ENCODE measurements at regions not wholly inside any gene's neighbourhood (a gene's known extent, or its start where the extent isn't known, plus 50 kb on each side); places are given as distances from the start of the nearest gene placed in this dataset.

DNA sequence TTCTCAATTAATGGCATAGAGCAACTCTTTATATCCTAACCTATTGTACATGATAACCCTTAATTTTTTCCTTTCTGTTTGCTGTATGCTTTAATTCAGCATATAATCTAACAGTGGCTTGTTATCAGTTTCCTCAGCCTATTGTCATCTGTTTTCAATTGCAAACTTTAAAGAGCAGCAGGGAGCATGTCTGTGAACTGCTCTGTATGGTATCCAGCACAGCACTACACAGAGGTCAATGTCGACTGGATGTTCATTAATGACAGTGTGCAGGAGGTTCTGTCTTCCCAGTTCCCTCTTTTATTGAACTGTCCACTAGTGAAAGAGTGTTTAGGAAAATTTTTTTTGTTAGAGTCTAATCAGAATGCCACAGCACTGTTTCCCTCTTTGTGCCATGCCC lies 609.1 kb downstream of the SOX5 start:
- no peak for DNase-seq
- no peak overlapping the region for H3K4me3 ChIP-seq (ENCODE audit: low read depth, low read length)
- H3K27ac ChIP-seq, result no peak overlapping the region
- TF ChIP-seq, protein P1, sequence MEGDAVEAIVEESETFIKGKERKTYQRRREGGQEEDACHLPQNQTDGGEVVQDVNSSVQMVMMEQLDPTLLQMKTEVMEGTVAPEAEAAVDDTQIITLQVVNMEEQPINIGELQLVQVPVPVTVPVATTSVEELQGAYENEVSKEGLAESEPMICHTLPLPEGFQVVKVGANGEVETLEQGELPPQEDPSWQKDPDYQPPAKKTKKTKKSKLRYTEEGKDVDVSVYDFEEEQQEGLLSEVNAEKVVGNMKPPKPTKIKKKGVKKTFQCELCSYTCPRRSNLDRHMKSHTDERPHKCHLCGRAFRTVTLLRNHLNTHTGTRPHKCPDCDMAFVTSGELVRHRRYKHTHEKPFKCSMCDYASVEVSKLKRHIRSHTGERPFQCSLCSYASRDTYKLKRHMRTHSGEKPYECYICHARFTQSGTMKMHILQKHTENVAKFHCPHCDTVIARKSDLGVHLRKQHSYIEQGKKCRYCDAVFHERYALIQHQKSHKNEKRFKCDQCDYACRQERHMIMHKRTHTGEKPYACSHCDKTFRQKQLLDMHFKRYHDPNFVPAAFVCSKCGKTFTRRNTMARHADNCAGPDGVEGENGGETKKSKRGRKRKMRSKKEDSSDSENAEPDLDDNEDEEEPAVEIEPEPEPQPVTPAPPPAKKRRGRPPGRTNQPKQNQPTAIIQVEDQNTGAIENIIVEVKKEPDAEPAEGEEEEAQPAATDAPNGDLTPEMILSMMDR (IDR thresholded peaks at IDR 0.05; ENCODE audit: low read depth, low read length), result no peak
- no peaks in the 10 kb centered on the region for H3K36me3 ChIP-seq
- H3K9me3 ChIP-seq (ENCODE audit: severe bottlenecking), result no peaks in the 10 kb centered on the region
- H3K27me3 ChIP-seq (ENCODE audit: insufficient read depth, low read depth, severe bottlenecking), result no peaks in the 10 kb centered on the region

DNA sequence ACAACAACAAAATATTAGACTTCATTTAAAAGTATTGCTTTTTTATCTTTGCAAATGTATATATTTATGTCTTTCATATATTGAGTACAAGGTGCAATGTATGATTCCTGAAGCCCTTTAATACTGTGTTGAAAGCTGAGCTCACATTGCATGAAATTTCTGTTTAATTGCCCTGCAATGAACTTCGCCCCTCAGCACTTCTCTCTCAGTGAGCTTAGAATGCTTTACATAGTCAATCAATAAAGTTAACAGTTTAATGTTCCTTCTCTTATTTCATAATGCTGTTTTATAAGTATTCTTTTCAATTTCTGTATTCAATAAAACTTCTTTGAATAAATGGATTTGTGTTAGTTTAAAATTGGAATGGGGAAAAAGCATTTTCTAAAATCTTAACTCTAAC lies 607.1 kb downstream of the SOX5 start:
- TF ChIP-seq, protein P1 (IDR thresholded peaks at IDR 0.05; ENCODE audit: low read depth, low read length), result no peak
- Histone ChIP-seq H3K27me3 (ENCODE audit: insufficient read depth, low read depth, severe bottlenecking) (no peaks in the 10 kb centered on the region), H3K9me3 (ENCODE audit: severe bottlenecking) (no peaks in the 10 kb centered on the region), H3K36me3 (no peaks in the 10 kb centered on the region), H3K4me3 (ENCODE audit: low read depth, low read length) (no peak overlapping the region), H3K27ac (no peak overlapping the region)
- no peak for DNase-seq

DNA sequence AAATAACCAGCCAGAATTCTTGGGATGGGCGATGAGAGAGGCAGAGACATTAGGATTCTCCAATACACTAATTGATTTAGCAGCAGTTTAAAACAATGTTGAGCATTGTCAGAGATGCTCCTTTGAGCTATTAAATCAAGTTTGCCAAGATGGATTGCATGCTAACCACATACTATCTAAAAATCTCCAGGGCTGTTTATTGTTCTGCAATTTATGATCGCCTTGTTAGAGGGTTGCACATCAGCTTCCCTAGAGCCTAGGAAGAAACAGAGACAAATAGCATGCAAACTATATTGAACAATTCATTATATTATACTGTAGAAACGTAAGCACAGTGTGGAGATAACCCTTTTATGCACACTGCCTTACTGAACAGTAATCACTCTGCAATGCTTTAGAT lies 599.9 kb downstream of the SOX5 start:
- H3K9me3 ChIP-seq (ENCODE audit: severe bottlenecking), result no peaks in the 10 kb centered on the region
- H3K27me3 ChIP-seq (ENCODE audit: insufficient read depth, low read depth, severe bottlenecking), result no peaks in the 10 kb centered on the region
- no peak overlapping the region for H3K27ac ChIP-seq
- TF ChIP-seq, protein P1 (IDR thresholded peaks at IDR 0.05; ENCODE audit: low read depth, low read length), result no peak
- no peak for DNase-seq
- H3K36me3 ChIP-seq, result no peaks in the 10 kb centered on the region
- no peak overlapping the region for H3K4me3 ChIP-seq (ENCODE audit: low read depth, low read length)

DNA sequence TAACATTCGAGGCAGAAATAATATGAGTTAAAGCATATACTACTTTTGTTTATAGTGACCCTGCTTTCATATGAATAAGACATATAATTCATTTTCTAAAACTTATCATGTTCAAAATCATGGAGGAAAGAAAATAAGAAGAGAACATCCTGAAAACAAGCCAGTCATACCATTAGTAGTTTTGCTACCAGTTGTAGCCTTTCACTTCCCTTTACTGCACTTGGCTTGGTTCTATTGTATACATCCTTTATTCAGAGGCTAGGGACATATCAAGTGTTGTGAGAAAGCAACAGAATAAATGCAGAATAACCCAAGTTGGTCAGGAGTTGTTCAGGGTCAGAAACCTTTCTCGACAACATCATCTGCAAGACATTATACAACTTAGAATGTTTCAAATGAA lies 598.7 kb downstream of the SOX5 start:
- no peak overlapping the region for H3K27ac ChIP-seq
- TF ChIP-seq, protein P1 (IDR thresholded peaks at IDR 0.05; ENCODE audit: low read depth, low read length), result no peak
- no peaks in the 10 kb centered on the region for H3K36me3 ChIP-seq
- no peak for DNase-seq
- no peaks in the 10 kb centered on the region for H3K9me3 ChIP-seq (ENCODE audit: severe bottlenecking)
- no peak overlapping the region for H3K4me3 ChIP-seq (ENCODE audit: low read depth, low read length)
- H3K27me3 ChIP-seq (ENCODE audit: insufficient read depth, low read depth, severe bottlenecking), result no peaks in the 10 kb centered on the region

DNA sequence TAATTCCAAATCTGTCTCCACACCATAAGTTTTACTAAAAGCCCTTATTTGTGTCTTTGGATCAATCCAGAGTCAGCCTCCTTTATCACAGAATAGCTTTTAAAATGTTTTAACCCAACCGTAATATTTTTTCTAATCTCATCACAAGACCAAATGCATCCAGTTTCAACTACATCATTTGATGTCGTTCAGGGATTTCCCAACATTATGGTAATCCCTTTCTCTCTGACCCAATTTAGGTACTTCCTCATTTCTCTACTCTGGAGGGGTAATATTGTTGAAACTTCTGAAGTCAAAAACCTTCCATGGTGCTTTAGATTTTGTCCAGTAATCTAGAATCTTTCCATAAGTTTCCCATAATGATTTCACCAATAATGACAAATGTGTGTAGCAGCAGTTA lies 596.8 kb downstream of the SOX5 start:
- TF ChIP-seq, protein P1 (IDR thresholded peaks at IDR 0.05; ENCODE audit: low read depth, low read length), result no peak
- DNase-seq, result no peak
- Histone ChIP-seq H3K36me3 (no peaks in the 10 kb centered on the region), H3K27me3 (ENCODE audit: insufficient read depth, low read depth, severe bottlenecking) (no peaks in the 10 kb centered on the region), H3K27ac (no peak overlapping the region), H3K9me3 (ENCODE audit: severe bottlenecking) (no peaks in the 10 kb centered on the region), H3K4me3 (ENCODE audit: low read depth, low read length) (no peak overlapping the region)

DNA sequence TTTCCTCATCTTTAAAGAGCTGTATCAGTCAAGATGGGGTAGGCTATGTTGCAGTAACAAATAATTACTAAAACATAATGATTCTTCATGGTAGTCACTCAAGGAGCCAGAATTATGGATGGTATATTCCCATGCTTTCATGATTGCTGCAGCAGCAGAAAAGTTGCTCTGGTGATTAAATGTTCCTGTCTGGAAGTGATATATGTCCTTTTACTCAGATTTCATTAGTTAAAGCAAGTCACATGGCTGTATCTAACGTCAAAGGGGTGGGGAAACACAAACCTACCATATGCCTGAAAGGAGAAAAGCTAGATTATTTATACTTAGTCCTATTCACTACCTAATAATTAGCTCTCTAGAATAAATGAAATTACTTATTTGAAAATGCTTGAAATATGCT lies 594.7 kb downstream of the SOX5 start:
- no peak overlapping the region for H3K27ac ChIP-seq
- TF ChIP-seq, protein P1 (IDR thresholded peaks at IDR 0.05; ENCODE audit: low read depth, low read length), result no peak
- no peaks in the 10 kb centered on the region for H3K36me3 ChIP-seq
- H3K4me3 ChIP-seq (ENCODE audit: low read depth, low read length), result no peak overlapping the region
- DNase-seq, result no peak
- H3K27me3 ChIP-seq (ENCODE audit: insufficient read depth, low read depth, severe bottlenecking), result no peaks in the 10 kb centered on the region
- H3K9me3 ChIP-seq (ENCODE audit: severe bottlenecking), result no peaks in the 10 kb centered on the region

All from WERI-Rb-1 (cell line).